A673 (cell line): ENCODE measurements at regions not wholly inside any gene's neighbourhood (a gene's known extent, or its start where the extent isn't known, plus 50 kb on each side); places are given as distances from the start of the nearest gene placed in this dataset.

ENCODE experiments used
- CTCF ChIP-seq: fragments of 300-800, 200-600 bp; sonication (generic); conservative IDR thresholded peaks from 2 replicates; pipeline ENCODE4 v1.5.1; 2017; ENCODE audit warnings: low read depth, mild to moderate bottlenecking, antibody characterized with exemption, low read length, moderate library complexity, mixed read lengths
- EZH2 ChIP-seq: fragments of 200-600 bp; sonication (generic); IDR thresholded peaks from 2 replicates; pipeline ENCODE4 v1.6.1; 2017; ENCODE audit warnings: borderline replicate concordance, low read depth, mild to moderate bottlenecking, mixed read lengths, antibody characterized with exemption, low read length; ENCODE audit not compliant: poor library complexity, severe bottlenecking

DNA sequence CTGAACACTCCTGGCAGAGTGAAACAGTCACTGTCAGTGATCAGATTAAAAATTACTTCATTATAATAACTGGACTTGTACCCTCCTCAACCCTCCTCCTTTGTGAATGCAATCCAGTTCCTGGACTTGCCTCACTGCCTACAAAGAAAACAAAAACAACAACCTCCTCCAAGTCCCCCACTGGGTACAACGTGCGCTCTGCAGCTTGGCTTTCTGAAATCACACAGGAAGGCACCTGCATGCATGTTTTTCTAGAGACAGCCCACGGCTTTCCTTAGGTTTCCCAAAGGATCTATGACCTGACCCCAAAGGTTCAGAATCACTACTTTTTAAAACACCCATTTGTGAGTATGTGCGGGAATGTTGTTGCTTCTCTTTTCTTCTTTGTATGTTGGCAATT lies 61.4 kb upstream of the TUBA3E start:
- TF ChIP-seq CTCF (no peak), EZH2 (no peak)
